ENCODE measurements at regions not wholly inside any gene's neighbourhood (a gene's known extent, or its start where the extent isn't known, plus 50 kb on each side); places are given as distances from the start of the nearest gene placed in this dataset.

DNA sequence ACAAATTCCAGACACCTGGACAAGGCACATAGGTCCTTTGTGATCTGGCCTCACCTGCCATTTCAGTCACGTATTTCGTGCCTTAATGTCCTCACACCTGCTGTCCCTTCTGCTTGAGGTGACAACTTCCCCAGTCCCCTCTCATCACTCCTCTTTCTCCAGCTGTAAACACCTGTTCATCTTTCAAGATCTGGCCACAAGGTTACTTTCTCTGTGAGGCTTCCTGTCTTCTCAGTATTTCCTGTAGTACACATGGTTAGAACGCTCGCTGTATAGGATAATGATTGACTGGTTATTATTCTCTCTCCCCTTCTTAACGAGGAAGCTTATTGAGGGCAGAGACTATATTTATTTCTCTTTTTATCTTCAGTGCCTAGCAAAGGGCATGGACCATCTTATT lies 74.5 kb upstream of the PMFBP1 start:
- TF ChIP-seq, protein P1, sequence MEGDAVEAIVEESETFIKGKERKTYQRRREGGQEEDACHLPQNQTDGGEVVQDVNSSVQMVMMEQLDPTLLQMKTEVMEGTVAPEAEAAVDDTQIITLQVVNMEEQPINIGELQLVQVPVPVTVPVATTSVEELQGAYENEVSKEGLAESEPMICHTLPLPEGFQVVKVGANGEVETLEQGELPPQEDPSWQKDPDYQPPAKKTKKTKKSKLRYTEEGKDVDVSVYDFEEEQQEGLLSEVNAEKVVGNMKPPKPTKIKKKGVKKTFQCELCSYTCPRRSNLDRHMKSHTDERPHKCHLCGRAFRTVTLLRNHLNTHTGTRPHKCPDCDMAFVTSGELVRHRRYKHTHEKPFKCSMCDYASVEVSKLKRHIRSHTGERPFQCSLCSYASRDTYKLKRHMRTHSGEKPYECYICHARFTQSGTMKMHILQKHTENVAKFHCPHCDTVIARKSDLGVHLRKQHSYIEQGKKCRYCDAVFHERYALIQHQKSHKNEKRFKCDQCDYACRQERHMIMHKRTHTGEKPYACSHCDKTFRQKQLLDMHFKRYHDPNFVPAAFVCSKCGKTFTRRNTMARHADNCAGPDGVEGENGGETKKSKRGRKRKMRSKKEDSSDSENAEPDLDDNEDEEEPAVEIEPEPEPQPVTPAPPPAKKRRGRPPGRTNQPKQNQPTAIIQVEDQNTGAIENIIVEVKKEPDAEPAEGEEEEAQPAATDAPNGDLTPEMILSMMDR (IDR thresholded peaks at IDR 0.05; ENCODE audit: poor library complexity): no peak
- TF ChIP-seq EZH2phosphoT487 (IDR thresholded peaks at IDR 0.05; ENCODE audit: low read depth, severe bottlenecking, unreplicated experiment) (no peak), EZH2 (IDR thresholded peaks at IDR 0.05; ENCODE audit: borderline replicate concordance) (no peak)

Data from hepatocyte (in vitro differentiated cells).